Posterior cingulate gyrus (tissue), 11 donors: ENCODE measurements at regions not wholly inside any gene's neighbourhood (a gene's known extent, or its start where the extent isn't known, plus 50 kb on each side); places are given as distances from the start of the nearest gene placed in this dataset.

Experiments
- DNase-seq, 10 donors: peaks; one replicate each; pipeline versions ENCODE4 v3.0.0 to v3.0.0-alpha.2; 2020 to 2021; ENCODE audit warnings: mixed read lengths in 3 of 10
- intact Hi-C: fragments of 100-400 bp; cut with DNase I; formaldehyde crosslinking; loops from one replicate; pipeline ENCODE4 v1.15.1; 2023

DNA sequence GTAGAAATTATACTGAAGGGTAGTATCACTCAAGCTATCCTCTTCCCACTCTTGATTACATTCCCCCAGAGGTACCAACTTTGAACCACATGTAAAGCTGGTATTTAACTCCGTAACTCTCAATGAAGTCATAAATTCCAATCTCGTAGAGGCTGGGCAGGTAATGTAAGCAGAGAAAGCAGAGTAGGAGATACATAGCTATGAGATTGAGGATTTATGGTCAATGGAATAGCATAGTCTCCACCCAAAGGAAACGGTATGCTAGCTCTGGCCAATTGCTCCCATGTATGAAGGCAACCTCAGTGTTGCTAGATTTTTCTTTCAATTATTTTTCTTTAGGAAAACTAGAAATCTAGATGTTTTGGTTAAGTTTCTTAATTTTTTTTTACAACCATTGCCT, 163.1 kb upstream of the NRIP1 start:
- DNase-seq = no peak
- intact Hi-C loops = no loop called here

- DNase-seq = no peak
- intact Hi-C loops = no loop called here
These were observed 164.6 kb upstream of the NRIP1 start for GRCh38 chr21:15229390-15229789.

DNA sequence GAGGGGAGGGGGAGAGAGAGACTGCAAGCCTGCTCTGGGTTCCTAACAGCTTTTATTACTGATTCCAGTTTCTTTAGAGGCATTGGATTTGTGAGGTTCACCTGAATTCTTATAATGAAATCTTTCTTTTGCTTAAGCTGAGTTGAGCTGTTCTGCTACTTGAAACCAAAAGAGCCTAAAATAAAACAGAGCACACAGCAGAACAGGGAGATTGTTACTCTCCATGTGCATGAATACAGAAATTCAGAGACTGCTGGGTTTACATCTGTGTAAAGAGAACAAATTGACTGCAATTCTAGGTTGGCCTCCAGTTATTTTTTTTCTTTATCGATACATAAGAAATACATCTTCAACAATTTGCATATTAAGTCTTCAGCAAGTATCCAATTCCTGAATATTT, 168.8 kb upstream of the NRIP1 start:
- no peak for DNase-seq
- intact Hi-C loops = no loop called here

- intact Hi-C loops = no loop called here
- DNase-seq = no peak
These were observed 171.3 kb upstream of the NRIP1 start for GRCh38 chr21:15236111-15236510.

- DNase-seq = no peak
- intact Hi-C loops = no loop called here
These were observed 176.0 kb upstream of the NRIP1 start for GRCh38 chr21:15240848-15241247.

DNA sequence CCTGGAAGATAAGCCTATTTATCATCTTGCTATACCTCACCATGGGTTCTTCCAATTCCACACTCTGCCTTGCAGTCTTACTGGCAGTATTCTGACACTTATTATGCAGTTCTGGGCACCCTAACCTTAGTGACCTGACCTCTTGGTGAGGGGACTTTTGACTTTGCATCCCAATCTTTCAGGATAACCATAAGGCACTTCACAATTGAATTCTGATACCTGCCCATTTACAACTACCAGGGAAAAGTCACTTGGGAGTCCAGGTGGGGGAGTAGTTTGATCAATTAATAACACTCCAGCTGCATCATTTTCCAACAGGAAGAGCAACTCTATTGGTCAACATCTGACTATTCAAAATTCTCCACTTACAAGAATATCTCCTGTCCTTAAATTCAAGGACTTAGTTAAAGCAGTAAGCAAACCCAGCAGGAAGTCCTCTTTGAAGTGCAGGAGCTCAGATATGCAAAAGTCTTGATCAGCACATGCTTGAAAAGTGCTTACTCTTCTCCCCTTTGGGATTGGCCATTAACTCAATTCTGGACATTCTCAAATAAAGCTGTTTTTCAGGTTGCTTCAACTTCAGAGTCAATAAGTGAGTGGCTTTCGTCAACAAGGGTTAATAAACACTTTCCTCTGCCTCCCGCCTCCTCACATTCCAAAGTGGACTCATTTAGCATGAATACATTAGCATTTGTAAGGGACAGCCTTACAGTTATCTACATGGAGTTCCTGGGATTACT, 177.4 kb upstream of the NRIP1 start:
- DNase-seq = no peak
- intact Hi-C loops = no loop called here

DNA sequence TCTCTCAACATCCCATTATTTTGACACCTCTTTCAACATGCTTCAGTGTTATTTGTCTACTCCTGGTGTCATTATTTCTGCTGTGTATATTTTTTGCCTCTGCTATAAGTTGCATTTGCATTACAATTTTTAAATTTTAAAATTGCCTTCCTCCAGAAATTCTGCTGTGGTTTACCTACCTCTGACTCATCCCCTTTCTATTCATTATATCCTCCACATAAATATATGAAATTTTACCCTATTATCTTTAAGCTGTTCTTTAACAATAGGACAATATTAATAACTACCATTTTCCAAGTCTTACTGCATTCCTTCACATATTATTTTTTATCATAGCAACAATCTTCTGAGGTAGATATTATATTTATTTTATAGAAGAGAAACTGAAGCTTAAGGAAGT, 178.1 kb upstream of the NRIP1 start:
- intact Hi-C loops = no loop called here
- no peak for DNase-seq

DNA sequence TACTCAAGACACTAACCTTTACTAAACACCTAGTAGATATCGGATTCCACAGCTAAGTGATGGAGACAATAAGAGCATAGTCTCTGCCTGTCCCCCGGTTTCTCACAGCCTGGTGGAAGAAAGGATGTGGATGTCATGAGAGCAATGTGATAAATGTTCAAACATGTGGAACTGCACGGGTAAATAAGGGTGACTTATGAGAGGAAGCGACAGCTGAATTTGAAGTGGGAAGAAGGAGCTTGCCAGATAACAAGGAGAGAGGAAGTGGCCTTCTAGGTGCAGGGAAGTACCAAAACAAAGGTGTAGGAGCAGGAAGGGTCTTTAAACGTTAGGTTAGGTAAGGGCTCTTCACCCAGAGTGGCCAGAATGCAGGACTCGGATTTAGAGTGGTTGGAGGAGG, 178.6 kb upstream of the NRIP1 start:
- no peak for DNase-seq
- intact Hi-C loops = no loop called here

- intact Hi-C loops = no loop called here
- DNase-seq = no peak
These were observed 182.8 kb upstream of the NRIP1 start for GRCh38 chr21:15247613-15248012.

DNA sequence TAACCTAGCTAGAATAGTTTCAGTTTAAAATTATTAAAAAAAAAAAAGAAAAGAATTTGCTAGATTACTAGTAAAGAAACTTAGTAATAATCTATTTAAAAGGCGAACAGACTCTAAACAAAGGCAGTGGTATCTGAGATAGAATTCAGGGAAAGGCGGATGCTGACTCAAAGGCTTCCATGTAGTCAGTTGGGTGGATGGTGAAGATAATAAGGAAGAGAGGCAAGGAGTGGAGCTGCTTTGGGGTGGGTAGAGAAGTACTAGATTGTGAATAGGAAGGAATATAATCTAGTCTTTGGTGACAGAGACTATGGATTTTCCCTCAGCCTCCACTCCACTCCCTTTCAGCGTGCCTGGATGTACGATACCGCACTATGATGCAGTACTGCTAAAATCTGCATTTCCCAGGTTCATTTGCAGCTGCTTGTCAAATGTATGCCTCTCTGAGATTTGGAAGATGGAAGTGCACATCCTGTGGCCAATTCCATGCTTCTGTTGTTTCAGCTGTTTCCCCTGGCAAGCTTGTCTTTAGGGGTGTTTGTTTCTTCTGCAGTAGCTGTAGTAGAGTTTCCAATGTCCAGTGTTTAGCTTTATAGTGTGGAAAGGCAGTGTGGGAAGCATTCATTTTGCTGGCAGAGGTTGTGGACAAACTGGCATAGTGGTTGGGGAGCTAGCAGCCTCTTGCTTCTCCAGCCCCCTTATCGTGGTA, 184.6 kb upstream of the NRIP1 start:
- DNase-seq = no peak
- intact Hi-C loops = no loop called here

- intact Hi-C loops = no loop called here
- DNase-seq = no peak
These were observed 185.6 kb upstream of the NRIP1 start for GRCh38 chr21:15250384-15250783.

DNA sequence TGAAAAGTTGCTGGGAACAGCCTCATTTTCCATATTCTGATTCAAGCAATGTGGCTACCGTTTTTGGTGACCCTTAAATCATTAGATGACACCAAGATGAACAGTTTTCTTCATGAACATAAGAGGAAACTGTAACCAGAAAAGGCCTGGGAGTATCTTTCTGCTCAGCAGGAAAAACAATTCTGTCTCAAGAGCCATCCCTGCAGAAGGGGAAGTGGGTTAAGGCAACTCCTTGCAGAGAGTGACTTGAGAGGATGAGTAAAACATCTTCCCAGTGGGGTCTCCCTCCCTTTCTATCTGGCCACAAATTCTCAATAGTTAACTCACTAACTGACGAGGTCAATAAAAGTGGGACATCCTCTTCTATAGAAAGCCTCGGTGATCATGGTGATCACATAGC, 187.6 kb upstream of the NRIP1 start:
- intact Hi-C loops = no loop called here
- DNase-seq = no peak

DNA sequence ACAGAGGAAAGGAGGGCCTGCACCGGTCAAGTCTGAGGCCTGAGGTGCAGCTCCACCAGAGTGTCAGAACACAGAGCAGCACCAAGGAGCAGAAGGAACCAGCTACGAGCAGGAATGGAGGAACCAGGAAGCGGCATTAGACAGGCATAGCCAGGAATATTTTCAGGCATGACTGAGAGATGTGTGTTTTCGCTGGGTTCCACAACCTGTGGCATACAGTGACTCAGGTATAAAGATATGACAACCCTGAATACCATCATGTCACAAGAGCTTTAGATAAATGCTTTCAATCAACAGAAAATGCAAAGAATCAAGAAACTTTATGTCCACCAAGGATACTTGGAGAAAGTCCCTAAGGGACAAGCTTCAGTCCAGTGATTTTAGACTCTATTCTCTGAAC, 189.3 kb upstream of the NRIP1 start:
- intact Hi-C loops = no loop called here
- no peak for DNase-seq

DNA sequence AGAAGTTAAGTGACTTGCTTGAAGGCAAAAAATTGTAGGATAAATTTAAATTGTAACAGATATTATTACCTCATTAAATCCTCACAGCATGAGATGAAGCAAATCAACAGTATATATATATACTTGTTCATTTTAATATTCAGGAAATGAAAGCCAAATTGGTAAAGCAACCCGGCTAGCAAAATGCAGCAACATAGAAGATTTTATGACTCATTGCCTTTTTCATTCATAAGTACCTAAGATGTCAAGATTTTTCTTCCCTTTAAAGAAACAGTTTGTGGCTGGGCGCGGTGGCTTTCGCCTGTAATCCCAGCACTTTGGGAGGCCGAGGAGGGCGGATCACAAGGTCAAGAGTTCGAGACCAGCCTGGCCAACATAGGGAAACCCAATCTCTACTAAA, 190.5 kb upstream of the NRIP1 start:
- intact Hi-C loops = no loop called here
- DNase-seq = peak in 1 of 10 donors; percentile 73

DNA sequence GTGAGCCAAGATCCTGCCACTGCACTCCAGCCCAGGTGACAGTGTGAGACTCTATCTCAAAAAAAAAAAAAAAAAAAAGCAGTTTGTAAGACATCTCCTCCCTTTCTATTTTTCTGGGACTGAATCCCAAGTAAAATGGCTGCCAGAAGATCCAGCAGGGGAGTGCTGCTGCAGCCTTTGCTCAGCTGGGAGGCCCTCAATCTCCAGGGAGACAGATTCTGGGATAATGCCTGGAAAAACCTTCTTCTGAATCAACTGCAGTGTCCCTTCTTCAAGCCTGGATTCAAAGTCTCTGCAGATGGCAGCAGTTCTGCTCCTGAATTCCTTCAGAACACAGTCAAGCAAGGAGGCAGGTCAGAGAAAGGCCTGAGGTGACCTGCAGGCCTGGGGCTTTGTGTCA, 191.0 kb upstream of the NRIP1 start:
- DNase-seq = peak in 1 of 10 donors; percentile 69
- intact Hi-C loops = no loop called here

GRCh38 chr21:15256996-15257395, 192.2 kb upstream of the NRIP1 start:
- intact Hi-C loops = no loop called here
- no peak for DNase-seq

GRCh38 chr21:15257646-15258045, 192.8 kb upstream of the NRIP1 start:
- intact Hi-C loops = no loop called here
- DNase-seq = no peak

DNA sequence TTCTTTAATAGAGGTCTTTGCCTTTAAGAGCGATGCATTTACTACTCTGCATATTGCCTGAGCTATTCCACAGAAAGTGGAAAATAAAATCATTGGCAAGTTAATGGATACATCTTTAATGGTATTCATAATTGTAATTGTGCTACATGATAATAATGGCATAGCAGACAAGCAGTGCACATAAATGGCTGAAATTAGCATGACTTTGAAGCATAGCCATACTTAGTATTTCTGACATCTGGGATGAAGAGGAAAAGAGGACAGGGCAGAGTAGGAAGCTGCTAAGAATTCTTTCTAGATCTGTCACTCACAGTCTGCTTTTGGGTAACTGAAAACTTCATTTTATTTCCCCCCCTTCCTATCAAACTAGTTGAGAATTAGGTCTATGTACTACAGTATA, 195.0 kb upstream of the NRIP1 start:
- no peak for DNase-seq
- intact Hi-C loops = no loop called here

DNA sequence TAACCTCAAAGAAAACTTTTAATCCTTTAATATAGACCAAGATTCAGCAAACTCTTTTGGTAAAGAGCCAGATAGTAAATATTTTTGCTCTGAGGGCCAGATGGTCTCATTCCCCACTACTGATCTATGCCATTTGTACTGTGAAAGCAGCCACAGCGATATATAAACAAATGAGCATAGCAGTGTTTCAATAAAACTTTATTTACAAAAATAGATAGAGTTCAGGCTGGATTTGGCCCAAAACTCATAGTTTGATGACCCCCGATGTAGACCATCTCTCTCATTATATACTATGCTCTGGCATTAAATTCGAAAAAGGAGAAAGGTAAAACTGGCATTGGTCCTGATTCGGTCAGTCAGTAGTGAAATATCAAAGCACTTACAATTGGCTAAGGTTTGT, 195.8 kb upstream of the NRIP1 start:
- DNase-seq = no peak
- intact Hi-C loops = no loop called here

DNA sequence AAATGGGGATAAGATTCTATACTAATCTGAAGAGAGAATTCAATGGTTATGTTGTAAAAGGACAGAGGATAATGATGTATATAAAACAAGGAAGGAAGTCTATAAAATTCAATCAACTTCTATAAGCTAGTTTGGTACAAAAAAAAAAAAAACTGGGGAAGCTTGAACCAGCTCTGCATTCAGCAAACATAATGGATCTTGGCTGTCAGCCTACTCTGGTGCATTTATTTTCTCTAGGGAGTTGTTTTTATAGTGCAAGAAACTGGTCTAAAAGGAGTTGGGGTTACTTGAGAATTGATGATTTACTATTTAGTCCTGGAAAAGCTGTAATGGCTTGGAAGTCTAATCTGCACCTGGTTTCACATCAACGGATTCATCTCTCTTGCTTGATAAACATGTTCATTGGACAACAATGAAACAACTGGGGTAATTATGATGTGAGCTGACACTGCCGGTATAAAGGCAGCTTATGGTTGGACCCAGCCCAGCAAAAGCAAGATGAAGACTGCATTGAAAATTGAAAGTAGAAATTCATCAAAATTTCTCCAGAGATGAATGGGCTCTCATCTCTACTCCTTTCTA, 199.4 kb upstream of the NRIP1 start:
- DNase-seq = no peak
- intact Hi-C loops = no loop called here

- no peak for DNase-seq
- intact Hi-C loops = no loop called here
These were observed 207.4 kb upstream of the NRIP1 start for GRCh38 chr21:15272171-15272570.

DNA sequence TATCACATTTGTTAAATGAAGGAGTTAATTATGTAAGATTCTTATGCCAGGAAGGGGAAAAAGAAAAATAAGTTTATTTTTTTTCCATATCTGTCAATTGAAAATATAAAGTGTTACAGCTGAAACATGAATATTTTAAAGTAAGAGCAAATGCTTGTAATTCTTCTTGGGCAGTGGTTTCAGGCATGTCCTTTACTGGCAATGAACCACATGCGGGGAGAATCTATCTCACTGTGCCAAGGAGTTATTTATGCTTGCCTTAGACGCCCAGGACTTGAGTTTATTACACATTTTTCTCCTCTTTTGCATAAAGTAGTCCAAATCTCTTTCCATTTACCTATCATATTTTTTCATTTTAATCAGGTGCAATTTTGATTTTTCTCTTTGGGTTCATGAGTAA, 207.8 kb upstream of the NRIP1 start:
- no peak for DNase-seq
- intact Hi-C loops = no loop called here
